HG03103 (cell line): ENCODE measurements at regions not wholly inside any gene's neighbourhood (a gene's known extent, or its start where the extent isn't known, plus 50 kb on each side); places are given as distances from the start of the nearest gene placed in this dataset.

Source experiments
- ATAC-seq: cut with Tn5 transposase; IDR thresholded peaks from one replicate; pipeline ENCODE4 v1.9.1; 2021; ENCODE audit warnings: low read depth; ENCODE audit not compliant: unreplicated experiment

GRCh38 chr9:129254566-129255287 lies 76.7 kb upstream of the IER5L start:
- no peak for ATAC-seq

- no peak for ATAC-seq
These were observed 75.8 kb upstream of the IER5L start for GRCh38 chr9:129253803-129254381.

DNA sequence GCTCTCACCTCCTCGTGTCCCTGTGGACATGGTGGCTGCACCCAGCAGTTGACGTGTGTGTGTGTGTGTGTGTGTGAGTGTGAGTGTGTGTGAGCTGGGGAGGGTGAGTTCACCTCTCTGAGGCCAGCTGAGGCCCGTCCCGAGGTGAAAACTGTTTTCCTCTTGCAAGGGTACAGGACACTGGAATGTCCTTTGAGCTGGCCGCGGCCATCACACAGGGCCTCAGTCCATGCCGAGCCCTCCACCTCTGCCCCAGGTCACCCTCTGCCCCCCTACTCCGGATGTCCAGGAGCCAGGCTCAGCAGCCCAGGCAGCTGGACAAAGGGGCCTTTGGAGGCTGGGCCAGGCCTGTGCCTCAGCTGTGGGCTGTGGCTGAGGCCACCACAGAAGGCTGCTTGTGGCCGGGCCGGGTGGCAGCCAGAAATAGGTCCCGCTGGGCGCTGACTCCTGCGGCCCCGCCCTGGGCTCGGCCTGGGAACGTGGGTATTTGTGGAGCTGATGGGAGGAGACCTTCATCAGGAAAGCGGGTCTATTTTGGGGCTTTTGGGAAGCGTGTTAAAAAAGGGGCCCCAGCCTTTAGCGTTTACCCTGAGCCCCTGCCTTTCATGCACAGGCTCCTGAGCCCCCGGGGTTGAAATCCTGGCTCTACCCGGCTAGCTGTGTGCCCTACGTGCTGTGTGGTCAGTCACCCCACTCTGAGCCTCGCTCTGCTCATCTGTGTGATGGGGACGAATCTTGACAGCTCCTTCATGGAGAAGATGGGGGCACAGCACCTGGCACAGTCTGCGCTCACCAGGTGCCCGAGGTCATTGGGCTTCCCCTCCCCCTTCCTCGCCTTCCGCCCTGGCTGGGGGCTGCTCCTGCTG lies 75.1 kb upstream of the IER5L start:
- no peak for ATAC-seq

DNA sequence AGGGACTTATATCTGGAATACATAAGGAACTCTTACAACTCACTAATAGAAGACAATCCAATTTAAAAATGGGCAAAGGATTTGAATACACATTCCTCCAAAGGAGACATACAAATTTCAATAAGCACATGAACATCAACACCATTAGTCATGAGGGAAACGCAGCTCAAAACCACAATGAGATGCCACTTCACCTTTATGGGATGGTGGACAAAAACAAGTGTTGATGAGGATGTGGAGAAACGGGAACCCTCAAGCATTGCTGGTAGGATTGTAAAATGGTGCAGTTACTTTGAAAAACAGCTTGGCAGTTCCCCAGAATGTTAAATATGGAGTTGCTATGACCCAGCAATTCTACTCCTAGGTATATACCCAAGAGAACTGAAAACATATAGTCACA lies 72.7 kb upstream of the IER5L start:
- no peak for ATAC-seq

DNA sequence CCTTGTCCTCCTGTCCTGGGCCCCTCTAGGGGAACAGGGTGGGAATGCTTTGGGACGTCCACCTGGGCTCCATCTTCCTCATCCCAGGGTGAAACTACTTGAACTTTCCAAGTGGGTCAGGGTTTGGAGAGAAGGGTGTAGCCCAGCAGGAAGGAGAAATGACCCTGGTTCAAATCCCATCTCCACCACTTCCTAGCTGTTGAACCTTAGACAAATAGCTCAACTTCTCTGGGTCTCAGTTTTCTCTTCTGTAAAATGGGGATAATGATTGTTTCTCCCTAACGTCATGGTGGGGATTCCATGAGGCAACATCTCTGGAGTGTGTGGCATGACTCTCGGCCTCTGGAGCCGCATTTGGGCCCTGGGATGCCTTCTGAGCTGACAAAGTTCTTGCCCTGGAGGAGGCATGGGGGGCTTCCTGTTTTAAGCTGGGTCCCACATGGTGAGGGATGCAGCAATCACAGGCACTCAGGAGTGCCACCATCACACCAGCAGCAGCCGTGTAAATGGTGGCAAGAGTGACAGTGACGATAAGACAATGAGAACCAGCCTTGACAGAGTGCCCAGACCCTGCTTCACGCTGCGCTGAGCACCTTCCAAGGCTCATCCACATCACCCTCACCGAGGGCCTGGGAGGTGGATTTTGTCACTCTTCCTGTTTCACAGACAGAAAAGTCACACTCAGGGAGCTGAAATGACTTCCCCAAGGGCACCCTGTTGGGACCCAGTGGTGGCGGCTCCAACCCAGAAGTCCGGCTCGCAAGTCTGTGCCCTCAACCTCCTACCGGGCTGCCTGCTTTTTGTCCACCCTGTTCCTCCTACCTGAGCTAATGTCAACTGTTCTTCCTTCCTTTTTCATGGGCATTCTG lies 69.5 kb upstream of the IER5L start:
- no peak for ATAC-seq

DNA sequence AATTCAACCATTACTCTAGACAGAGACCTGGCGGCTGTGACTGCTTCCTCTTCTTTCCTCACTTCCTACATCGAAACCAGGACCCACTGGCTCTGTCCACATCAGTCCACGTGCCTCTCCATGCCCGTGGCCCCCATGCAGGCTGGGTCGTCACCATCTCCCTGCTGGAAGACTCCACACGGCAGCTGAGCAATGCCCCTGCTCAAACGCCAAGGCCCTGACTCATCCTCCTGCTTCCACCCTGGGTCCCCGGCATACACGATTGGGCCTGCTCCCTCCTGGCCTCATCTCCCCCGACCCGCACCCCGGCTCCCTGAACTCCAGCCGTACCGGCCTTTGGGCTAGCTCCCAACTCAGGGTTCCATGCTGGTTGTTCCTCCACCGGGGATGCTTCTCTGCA lies 67.2 kb upstream of the IER5L start:
- ATAC-seq: no peak

- ATAC-seq: no peak
These were observed 65.0 kb upstream of the IER5L start for GRCh38 chr9:129242971-129243561.

DNA sequence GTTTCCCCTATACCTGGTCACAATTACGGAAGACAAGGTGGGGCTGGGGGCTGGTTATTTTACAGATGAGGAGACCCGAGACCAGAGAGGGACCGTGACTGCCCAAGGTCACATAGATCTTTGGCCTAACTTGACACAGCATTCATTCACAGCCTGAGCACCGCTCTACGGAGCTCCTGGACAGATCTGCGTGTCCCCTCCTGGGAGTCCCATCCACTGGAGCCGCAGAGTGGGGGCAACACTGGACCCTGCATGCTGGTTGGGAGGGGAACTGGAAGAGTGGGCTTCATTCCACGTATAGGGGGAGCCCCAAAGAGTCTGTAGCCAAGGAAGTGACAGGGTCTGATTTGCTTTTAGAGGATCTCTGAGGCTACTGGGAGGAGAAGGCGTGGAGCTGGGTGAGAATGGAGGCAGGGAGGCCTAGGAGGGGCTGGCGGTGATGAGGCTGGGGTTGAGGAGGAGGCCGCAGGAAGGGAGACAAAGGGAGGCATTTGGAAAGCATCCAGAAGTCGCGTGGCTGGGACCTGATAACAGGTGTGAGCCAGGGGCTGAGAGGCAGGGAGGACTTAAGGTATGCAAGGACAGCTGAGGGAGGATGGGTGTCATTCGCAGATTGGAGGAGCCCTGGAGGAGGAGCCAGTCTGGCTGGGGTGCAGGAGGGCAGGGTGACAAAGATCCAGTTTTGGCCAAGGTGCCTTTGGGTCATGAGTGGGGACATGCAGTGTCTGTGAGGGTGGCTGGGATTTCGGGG lies 64.3 kb upstream of the IER5L start:
- no peak for ATAC-seq

GRCh38 chr9:129241725-129242124 lies 63.7 kb upstream of the IER5L start:
- ATAC-seq: no peak

GRCh38 chr9:129240581-129241211 lies 62.6 kb upstream of the IER5L start:
- ATAC-seq: no peak

GRCh38 chr9:129239946-129240490 lies 62.0 kb upstream of the IER5L start:
- ATAC-seq: no peak

GRCh38 chr9:129237803-129238202 lies 59.7 kb upstream of the IER5L start:
- no peak for ATAC-seq

DNA sequence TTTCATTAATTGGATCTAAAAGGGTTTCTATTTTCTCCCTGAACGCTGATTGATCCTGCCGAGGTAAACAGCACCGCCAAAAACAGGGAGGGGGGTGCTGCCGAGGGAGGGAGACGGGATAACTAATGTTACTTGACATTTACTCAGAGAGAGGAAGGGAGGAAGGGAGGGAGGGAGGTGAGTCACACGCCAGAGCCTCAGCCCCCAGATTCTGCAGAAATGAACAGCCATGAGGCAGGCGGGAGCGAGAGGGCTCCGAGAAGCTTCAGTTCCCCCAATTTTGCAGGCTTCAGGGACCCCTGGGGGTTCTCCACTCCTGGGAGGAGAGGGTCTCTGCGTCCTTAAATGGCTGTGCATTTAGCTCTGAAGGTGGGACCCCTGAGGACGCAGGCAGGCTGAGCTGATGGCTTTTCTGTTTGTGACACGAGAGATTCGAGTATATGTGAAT lies 59.1 kb upstream of the IER5L start:
- ATAC-seq: no peak

- no peak for ATAC-seq
These were observed 58.5 kb upstream of the IER5L start for GRCh38 chr9:129236441-129237145.

DNA sequence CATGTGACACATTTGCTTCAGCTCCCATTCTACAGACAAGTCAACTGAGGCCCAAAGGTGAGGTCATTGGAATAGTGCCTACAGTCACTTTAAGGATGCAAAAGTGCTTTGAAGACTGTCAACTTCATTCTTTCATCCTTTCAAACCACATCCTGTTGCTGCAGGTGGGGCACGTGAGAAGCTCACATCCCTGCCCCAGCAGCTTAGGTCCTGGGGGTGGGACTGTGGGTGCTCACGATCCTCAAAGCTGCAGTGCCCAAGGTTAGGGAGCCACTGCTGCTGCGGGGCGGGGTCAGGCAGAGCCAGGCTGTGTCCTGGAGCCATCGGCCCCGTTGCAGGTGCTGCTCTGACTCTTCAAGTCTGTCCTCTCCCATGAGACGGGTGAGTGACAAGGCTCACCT lies 57.9 kb upstream of the IER5L start:
- no peak for ATAC-seq

GRCh38 chr9:129235041-129235930 lies 57.2 kb upstream of the IER5L start:
- no peak for ATAC-seq

GRCh38 chr9:129234491-129234890 lies 56.4 kb upstream of the IER5L start:
- ATAC-seq: no peak
